ACHN (cell line): ENCODE measurements at regions not wholly inside any gene's neighbourhood (a gene's known extent, or its start where the extent isn't known, plus 50 kb on each side); places are given as distances from the start of the nearest gene placed in this dataset.
"Not testable (repeated sequence)": the region's sequence is repeated elsewhere in the genome, so short reads cannot be mapped to it uniquely, and the experiment has no call there.

Source experiments
- DNase-seq: peaks from one replicate; pipeline ENCODE4 v3.0.0-alpha.2; 2015
- in situ Hi-C: cut with HindIII; loops from 2 replicates; pipeline ENCODE4 v1.10.0; 2017; ENCODE audit warnings: low sequenced_read_pairs, low pct_ligation_motif_present, low pct_unique_long_range_greater_than_20kb

DNA sequence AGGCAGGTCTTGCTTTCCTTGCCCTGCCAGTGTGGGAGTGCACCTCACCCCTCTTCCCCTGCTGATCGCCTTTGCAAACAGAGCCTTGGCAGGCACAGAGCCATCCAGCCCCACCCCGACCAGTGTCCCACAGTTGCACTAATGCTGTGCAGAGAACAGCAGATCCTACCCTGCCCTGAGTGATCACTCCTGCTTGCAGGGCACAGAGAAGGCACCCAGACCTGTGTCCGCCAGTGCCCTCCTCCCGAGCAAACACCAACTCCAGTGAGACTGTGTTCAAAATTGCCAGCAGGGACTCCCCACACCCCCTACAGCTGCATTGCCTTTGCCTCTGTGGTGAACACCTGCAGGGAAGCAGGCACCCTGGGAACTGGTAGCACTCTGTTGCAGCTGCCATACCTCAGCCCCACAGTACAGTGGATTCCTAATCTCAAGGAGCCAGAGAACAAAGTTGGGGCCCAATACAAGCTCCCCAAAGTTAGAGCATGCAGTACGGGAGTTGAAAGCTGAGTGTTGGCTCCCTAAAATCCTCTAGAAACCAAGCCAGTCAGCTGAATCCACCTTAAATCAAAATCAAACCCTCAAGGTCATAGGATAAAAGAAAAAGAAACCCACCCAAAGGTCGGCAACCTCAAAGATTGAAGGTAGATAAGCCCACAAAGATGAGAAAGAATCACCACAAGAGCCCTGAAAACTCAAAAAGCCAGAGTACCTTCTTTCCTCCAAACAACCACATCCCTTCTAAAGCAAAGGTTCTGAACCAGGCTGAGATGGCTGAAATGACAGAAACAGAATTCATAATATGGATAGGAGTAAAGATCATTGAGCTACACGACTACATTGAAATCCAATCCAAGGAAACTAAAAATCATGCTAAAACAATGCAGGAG is 92.9 kb upstream of the PIK3R1 start:
- in situ Hi-C loops, result no loop called here
- DNase-seq, result no peak

DNA sequence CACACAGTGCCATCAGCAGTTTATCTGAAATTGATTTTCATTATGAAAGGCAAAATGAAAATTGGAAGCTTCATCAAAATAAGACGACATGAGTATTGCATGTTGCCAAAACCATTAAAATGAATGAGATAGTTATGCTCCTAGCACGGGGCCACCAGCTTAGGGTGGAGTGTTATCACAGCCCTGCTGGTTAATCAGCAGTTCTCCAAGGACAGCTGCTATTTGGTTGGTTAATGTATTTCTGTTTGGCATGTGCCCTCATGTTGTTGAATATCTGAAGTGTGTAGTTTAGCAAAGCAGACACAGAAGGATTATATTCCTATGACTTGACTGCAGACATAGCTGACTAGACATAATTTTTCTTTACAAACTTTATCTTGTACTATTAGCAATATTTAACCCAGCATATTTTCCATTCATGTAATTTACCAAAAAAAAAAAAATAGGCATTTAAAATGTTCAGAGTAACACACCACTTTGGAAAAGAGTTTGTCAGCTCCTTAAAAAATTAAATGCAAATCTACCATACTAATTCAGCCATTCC is 98.6 kb upstream of the PIK3R1 start:
- in situ Hi-C loops, result no loop called here
- DNase-seq, result no peak

DNA sequence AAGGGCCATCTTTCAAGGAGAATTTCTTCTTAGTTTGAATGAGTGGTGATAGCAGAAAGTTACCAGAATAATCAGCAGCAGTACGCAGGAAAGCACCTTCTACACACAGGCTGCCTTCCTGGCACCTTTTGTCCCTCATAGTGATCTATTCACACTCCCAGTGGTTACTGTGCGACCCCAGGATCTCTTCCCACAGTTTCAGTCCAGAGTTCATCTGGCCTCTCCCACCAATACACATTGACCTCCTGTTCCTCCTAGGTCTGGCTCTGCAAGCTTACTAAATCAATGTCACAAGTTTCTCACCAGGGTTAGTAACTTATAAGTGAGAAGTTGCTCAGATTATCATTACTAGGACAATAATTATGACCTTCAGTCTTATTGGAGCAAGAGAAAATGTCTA is 99.1 kb upstream of the PIK3R1 start:
- no peak for DNase-seq
- in situ Hi-C loops, result no loop called here

DNA sequence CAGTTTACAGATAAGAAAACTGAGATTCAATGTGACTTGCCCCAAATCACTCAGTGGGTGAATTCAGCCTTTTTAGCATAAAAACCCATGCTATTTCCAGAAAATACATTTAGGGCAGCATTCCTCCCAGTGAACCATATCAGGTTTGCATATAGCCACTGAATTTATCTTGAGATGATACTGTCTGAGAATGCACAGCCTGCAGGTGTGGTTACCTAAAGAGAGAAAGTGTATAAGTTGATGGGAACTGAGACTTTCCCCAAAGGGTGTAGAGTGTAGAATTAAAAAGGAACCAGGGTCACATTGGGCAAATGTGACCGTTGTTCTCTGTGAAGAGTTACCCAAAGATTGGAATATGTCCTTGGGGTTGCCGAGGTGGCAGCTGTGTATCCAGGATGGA is 100.0 kb upstream of the PIK3R1 start:
- no peak for DNase-seq
- in situ Hi-C loops, result no loop called here

DNA sequence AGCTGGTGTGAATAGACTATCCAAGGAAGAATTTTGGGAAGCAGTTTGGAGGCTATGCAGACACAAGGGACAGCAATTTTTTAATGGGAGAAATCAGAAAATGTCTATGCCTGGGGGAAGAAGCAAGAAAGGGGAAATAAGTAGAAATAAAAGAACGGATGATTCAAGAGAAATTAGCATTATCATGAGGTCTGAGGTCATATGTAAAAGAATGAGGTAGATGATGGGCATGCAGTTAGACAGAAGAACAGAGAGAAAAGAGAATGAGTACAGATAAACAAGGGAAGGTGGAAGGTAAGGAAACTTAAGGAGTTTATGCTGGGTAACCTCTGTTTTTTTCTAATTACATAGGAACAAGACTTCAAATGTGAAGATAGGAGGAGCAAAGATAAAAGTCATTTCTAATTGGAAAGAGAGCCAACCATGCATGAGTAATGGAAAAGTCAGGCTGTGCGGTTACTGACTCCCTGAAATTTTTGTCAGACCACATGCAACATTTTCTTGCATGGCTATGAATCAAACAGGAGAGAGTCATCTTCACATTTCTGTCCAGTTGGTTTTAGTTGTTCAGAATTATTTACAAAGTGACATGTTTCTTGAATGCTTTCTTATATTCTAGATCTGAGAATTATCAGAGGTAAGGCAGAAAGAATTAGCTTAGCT is 101.0 kb upstream of the PIK3R1 start:
- in situ Hi-C loops, result no loop called here
- no peak for DNase-seq

DNA sequence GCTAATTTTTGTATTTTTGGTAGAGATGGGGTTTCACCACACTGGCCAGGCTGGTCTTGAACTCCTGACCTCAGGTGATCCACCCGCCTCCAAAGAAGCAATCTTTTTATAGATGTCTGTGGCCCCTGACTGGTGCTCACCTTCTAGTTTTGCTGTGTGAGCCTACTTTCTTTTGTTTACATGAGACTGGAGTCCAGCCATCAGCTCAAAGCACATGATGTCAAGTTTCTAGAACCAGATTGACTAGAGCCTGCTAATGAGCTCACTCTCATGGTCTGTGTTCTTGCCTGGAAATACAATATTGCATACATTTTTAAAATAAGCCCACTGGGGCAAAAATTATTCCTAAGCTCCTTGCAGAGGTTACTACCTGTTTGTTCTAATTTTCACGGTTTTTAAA is 102.9 kb upstream of the PIK3R1 start:
- in situ Hi-C loops, result no loop called here
- DNase-seq, result no peak

DNA sequence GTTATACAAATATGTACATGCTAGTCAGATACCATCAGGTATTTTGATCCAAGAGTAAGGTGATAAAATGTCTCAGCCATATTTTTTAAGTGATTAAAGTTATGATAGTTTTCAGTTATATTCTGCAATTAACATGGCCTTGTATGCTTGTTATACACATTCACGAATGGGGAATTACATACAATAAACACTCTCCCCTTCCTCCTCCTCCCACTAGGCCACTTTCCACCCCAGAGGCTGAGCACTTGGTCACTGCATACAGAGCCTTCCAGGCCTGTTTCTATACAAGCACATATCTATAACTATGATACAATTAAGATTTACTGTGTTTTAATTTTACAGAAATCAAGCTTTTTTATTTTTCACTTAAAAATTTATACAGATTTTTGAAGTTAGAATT is 104.7 kb upstream of the PIK3R1 start:
- in situ Hi-C loops, result no loop called here
- DNase-seq, result no peak

DNA sequence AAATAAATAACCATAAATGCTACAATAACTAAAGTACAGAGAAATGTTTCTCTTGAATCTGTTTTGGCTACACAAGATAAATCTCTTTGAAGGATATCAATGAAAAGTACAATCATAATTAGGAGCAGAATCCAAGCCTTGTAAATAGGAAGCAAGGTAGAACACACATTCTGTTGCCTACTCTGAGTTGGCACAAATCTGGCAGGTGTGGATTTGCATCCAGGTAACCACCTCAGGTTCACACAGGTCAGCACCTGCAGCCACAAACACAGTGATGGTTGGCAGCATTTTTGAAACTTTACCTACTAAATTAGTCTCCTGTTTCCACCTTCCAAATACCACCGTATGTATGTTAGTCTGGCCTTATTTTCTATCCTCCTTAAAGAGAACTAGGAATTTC is 105.3 kb upstream of the PIK3R1 start:
- DNase-seq, result no peak
- in situ Hi-C loops, result no loop called here

DNA sequence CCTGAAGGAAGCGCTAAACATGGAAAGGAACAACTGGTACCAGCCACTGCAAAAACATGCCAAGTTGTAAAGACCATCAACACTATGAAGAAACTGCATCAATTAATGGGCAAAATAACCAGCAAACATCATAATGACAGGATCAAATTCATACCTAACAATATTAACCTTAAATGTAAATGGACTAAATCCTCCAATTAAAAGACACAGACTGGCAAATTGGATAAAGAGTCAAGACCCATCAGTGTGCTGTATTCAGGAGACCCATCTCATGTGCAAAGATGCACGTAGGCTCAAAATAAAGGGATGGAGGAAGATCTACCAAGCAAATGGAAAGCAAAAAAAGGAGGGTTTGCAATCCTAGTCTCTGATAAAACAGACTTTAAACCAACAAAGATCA is 111.3 kb upstream of the PIK3R1 start:
- DNase-seq, in situ Hi-C loops: not testable (repeated sequence)

DNA sequence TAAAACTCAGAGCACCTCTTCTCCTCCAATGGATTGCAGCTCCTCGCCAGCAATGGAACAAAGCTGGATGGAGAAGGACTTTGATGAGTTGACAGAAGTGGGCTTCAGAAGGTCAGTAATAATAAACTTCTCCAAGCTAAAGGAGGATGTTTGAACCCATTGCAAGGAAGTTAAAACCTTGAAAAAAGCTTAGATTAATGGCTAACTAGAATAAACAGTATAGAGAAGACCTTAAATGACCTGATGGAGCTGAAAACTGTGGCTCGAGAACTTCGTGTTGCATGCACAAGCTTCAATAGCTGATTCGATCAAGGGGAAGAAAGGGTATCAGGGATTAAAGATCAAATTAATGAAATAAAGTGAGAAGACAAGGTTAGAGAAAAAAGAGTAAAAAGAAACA is 112.3 kb upstream of the PIK3R1 start:
- in situ Hi-C loops, DNase-seq: not testable (repeated sequence)

DNA sequence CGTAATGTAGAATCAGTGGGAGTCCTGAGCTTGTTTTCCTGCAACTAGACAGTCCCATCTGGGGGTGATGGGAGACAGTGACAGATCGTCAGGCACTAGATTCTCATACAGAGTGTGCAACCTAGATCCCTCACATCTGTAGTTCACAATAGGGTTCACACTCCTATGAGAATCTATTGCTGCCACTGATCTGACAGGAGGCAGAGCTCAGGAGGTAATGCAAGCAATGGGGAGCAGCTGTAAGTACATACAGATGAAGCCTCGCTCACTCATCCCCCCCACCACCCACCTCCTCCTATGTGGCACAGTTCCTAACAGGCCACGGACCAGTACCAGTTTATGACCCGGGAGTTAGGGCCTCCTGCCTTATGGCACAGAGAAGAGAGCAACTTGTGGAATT is 116.2 kb upstream of the PIK3R1 start:
- in situ Hi-C loops, result no loop called here
- no peak for DNase-seq

DNA sequence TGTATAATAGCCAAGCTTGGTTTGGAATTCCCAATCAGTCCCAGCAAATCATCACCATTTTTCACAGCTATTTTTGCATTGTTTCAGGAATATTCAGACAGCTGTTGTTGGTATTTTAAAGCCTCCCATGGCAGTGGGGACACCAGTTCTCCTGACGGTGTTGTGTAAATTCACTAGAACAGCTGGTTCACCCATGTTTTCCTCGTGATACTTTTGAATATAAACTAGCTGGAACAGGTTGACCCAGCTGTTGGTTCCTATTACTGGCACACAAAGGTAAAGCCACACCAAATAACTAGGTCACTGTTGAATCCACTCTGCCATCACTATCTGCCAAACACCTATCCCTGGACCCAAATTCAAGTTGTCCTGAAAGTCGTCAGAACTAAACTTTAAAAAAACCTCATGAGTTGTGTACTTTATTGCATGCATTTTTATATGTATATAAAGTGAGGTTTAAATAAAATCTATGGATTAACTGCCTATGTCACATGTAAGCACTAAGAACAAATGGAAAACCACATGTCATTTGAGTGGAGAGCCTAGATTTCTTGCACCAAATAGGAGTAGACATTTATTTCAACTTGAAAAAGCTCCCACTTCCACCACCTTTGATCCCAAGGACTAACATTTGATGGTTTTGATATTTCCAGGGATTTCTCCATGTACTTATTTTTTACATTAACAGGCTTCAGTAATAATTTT is 121.9 kb upstream of the PIK3R1 start:
- in situ Hi-C loops, result no loop called here
- no peak for DNase-seq

DNA sequence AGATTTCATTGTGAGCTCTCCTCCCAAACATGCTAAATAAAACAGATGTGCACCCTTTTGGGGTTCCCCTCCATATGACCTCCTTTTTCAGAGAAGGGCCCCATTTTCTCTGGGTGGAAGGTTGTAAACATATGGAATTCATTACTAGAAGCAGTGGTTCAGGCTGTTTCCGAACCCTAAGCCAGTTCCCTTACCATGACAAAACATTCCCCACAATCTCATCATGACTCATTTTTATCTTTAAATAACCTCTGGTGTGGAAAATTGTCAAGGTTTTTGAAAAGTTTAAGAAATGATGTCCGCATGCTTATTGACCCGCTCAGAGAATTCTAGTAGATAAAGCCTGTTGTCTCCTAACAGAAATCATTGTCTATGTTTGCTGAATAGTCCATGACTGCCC is 127.3 kb upstream of the PIK3R1 start:
- in situ Hi-C loops, result no loop called here
- DNase-seq, result no peak

DNA sequence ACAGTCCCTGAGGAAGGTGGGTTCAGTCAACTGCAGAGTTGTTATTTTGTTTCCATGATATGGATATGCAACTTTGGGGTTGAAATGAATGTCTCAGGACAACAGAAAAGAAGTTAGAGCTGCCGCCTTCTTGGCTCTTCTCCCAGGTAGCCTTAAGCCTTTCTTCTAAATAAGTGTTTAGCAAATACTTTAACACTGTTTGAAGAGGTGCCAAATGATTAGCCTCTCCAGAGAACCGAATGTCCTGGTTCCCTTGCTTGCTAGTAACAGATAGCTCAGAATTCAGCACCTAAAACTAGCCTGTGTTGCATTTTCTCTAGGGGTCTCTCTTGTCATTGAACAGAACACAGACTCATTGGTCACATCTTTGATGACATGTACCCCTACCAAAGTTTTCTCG is 127.7 kb upstream of the PIK3R1 start:
- in situ Hi-C loops, result no loop called here
- no peak for DNase-seq

DNA sequence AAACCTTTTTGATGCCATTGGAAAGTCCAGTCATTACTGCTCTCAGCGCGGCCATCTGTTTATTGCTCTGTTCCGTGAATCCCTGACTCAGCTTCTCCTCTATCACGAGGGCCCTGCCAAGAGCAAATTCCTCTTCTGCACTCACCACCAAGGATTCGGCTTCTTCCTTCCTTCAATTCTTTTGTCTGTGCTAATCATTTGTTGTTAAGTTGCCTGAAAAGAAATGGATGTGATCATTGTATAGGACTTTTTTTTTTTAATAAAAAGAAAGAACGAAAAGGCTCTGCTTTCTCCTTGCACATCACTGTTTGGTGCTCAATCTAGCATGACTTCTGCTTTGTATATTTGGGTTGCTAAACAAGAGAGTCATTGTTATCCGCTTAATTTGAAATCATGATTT is 128.7 kb upstream of the PIK3R1 start:
- in situ Hi-C loops, result no loop called here
- DNase-seq, result no peak

DNA sequence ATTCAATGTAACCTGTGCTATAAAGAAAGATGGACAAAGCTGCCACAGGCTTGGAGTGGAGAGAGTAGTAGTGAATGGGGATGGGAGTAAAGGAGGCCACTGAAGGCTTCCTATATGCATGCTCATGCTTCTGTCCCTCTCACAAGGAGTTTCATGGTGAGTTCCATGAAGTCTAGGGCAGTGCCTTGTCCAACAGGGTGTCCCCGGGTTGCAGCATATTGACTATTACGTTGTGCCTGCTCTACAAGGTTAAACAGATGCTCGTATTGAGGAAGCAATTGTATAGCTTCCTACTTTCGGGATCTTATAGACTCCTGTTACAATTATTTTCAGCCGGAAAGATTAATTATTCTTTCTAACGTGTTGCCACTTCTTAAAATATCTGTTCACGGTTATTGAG is 129.1 kb upstream of the PIK3R1 start:
- no peak for DNase-seq
- in situ Hi-C loops, result no loop called here

DNA sequence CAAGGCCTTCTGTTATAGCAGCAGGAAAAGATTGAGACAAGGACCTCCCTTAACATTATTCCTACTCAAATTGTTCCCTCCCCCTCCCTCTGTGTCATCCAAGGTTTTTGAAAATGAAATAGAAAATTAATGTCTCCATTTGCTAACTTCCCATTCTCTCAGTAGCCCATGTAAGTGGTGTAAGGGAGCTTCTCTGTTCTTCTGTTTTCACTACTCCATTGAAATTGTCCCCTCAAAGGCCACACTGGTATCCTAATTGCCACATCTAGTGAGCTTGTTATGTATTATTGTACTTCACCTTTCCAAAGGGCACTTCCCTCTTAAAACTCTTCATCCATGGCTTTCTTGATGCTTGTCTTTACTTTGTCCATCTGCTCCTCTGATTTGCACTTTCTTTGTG is 131.2 kb upstream of the PIK3R1 start:
- DNase-seq, result no peak
- in situ Hi-C loops, result no loop called here

DNA sequence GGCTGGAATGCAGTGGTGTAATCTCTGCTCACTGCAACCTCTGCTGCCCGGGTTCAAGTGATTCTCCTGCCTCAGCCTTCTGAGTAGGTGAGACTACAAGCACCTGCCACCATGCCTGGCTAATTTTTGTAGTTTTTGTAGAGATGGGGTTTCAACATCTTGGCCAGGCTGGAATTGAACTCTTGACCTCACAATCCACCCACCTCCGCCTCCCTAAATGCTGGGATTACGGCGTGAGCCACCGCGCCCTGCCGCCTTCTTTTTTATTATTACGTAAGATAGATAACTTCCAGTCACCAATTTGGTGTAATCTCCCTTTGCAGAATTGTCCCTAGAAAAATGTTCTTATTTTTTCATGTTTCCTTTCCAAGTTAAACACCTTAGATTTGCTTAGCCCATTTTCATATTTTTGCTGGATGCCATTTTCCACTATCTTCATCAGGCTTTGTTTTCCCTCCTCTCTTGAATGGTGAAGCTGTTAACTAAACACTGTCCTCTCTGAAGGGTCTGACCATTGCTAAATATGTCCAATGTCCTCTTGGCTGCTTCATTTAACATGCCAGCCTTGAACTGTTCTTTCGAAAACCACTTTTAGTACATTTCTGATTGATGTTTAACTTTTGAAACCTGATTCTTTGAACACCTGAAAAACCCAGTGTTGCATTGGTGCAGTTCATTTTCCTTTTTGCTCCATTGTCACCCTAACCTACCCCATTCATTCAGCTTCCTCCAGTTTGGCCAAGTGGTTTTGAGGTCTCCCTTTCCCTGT is 135.1 kb upstream of the PIK3R1 start:
- in situ Hi-C loops, result no loop called here
- no peak for DNase-seq
